Mucosa of descending colon (tissue), 3 donors: ENCODE measurements at regions not wholly inside any gene's neighbourhood (a gene's known extent, or its start where the extent isn't known, plus 50 kb on each side); places are given as distances from the start of the nearest gene placed in this dataset.
"Not testable (repeated sequence)": the region's sequence is repeated elsewhere in the genome, so short reads cannot be mapped to it uniquely, and the experiment has no call there.

ENCODE experiments used
- ATAC-seq: fragments of 200-7000 bp; cut with Tn5 transposase; one replicate; pipeline ENCODE4 v1.9.1; 2020; ENCODE audit warnings: mild to moderate bottlenecking, moderate library complexity
- DNase-seq, 3 donors: peaks; one replicate each; pipeline ENCODE4 v3.0.0-alpha.2; 2020
- H3K36me3 ChIP-seq: fragments of 200-600 bp; one replicate; pipeline ENCODE4 v1.8.0; 2021; ENCODE audit warnings: low read depth, mild to moderate bottlenecking
- H3K4me1 ChIP-seq: fragments of 200-600 bp; one replicate; pipeline ENCODE4 v1.8.0; 2021; ENCODE audit warnings: low read depth, mild to moderate bottlenecking
- H3K4me3 ChIP-seq: fragments of 200-600 bp; one replicate; pipeline ENCODE4 v1.8.0; 2021; ENCODE audit warnings: mild to moderate bottlenecking
- H3K9me3 ChIP-seq: fragments of 200-600 bp; one replicate; pipeline ENCODE4 v1.8.0; 2021; ENCODE audit warnings: mild to moderate bottlenecking
- CTCF ChIP-seq: fragments of 200-600 bp; IDR thresholded peaks from one replicate; pipeline ENCODE4 v1.8.0; 2022; ENCODE audit warnings: antibody characterized with exemption, mild to moderate bottlenecking
- intact Hi-C, 2 donors: fragments of 100-400 bp; cut with DNase I in 1 of 2; cut with micrococcal nuclease in 1 of 2; formaldehyde crosslinking; loops; one replicate each; pipeline versions ENCODE4 v1.11.0 to v1.11.1; 2022; cut with DNase I, micrococcal nuclease
- donor health status: DM: no; HTN: no; CAD: no; lungs with moderate emphysema.
- donor health status: DM: no; HTN: no; CAD: no.
- donor health status: DM: no; HTN: yes; CAD: no.

GRCh38 chr7:68888971-68889385 lies 709.3 kb upstream of the AUTS2 start:
- H3K4me3 ChIP-seq, result no peak overlapping the region
- peaks cover 19% of the 10 kb centered on the region for H3K9me3 ChIP-seq
- TF ChIP-seq CTCF, result no peak
- DNase-seq (no peak), ATAC-seq (no peak)
- H3K36me3 ChIP-seq, result no peaks in the 10 kb centered on the region
- no peaks in the 10 kb centered on the region for H3K4me1 ChIP-seq
- intact Hi-C loops, result no loop called here

DNA sequence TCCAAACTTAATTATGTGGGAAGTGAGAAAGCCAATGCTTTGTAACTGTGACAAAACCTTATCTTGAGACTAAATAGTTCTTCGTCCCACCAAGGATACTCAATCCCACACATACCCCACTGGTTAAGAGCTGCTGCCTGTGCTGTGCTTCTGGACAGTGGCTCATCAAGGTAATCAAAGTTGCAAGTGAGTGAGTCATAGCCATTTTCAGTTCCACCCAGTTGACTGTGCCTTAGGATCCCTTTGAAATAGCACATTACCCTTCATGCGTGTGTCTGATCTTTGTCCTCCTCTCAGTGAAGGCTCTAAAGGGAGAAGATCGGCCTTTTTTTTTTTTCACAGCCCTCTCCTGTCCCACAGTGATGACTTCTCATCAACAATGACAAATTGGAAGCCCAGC lies 706.0 kb upstream of the AUTS2 start:
- Histone ChIP-seq H3K9me3 (peaks cover 21% of the 10 kb centered on the region), H3K36me3 (no peaks in the 10 kb centered on the region), H3K4me3 (no peak overlapping the region), H3K4me1 (no peaks in the 10 kb centered on the region)
- intact Hi-C loops, result no loop called here
- DNase-seq, result no peak
- TF ChIP-seq CTCF, result no peak
- ATAC-seq, result no peak

GRCh38 chr7:68893411-68893810 lies 704.9 kb upstream of the AUTS2 start:
- H3K9me3 ChIP-seq, result peaks cover 25% of the 10 kb centered on the region
- TF ChIP-seq CTCF, result no peak
- ATAC-seq (no peak), DNase-seq (no peak)
- no peak overlapping the region for H3K4me3 ChIP-seq
- intact Hi-C loops, result no loop called here
- no peaks in the 10 kb centered on the region for H3K36me3 ChIP-seq
- H3K4me1 ChIP-seq, result no peaks in the 10 kb centered on the region

DNA sequence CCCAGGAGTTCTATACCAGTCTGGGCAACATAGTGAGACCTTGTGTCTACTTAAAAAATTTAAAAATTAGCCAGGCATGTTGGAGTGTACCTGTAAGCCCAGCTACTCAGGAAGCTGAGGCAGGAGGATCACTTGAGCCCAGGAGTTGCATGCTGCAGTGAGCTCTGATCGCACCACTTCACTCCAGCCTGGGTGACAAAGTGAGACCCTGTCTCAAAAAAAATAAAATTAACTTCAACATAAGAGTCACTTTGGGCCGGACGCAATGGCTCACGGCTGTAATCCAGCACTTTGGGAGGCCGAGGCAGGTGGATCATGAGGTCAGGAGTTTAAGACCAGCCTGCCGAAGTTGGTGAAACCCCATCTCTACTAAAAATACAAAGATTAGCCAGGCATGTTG lies 699.1 kb upstream of the AUTS2 start:
- H3K9me3 ChIP-seq, result peaks cover 41% of the 10 kb centered on the region
- DNase-seq, intact Hi-C loops, H3K4me1 ChIP-seq, ATAC-seq, H3K4me3 ChIP-seq, H3K36me3 ChIP-seq: not testable (repeated sequence)

DNA sequence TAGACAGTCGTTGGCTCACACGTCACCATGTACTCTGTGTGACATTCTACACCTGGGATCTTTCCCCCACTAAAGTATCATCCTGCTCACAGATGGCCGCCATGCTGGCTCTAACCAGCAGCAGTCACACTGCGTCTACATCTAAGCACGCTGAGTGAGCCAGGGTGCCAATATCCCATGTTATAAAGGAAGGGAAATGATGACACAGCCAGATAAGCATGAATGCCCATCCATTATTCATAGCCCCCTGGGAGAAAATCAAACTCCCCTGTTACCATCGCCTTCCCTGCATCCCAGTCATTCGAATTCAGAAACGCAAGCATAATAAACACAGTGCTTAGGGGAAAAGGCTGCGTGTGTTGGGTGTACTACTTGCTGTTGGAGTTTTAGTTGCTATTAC lies 698.2 kb upstream of the AUTS2 start:
- intact Hi-C loops, result no loop called here
- no peak for ATAC-seq
- Histone ChIP-seq H3K36me3 (no peaks in the 10 kb centered on the region), H3K9me3 (peaks cover 45% of the 10 kb centered on the region), H3K4me1 (no peaks in the 10 kb centered on the region), H3K4me3 (no peak overlapping the region)
- DNase-seq, result no peak
- no peak for TF ChIP-seq CTCF

GRCh38 chr7:68904630-68905029 lies 693.6 kb upstream of the AUTS2 start:
- no peak for DNase-seq
- Histone ChIP-seq H3K36me3 (no peaks in the 10 kb centered on the region), H3K4me3 (no peak overlapping the region), H3K4me1 (no peaks in the 10 kb centered on the region), H3K9me3 (peaks cover 46% of the 10 kb centered on the region)
- intact Hi-C loops, result no loop called here
- no peak for TF ChIP-seq CTCF
- no peak for ATAC-seq
